Endothelial cell (in vitro differentiated cells): ENCODE measurements at regions not wholly inside any gene's neighbourhood (a gene's known extent, or its start where the extent isn't known, plus 50 kb on each side); places are given as distances from the start of the nearest gene placed in this dataset.

Experiments
- DNase-seq: peaks from one replicate; pipeline ENCODE4 v3.0.0; 2021; ENCODE audit warnings: low spot score
- H3K27ac Mint-ChIP-seq: one replicate; pipeline ENCODE4 v1.8.0; 2021; ENCODE audit warnings: mixed read lengths, inconsistent platforms; ENCODE audit not compliant: unreplicated experiment
- H3K27me3 Mint-ChIP-seq: one replicate; pipeline ENCODE4 v1.8.0; 2021; ENCODE audit warnings: mild to moderate bottlenecking, moderate library complexity, mixed read lengths, inconsistent platforms; ENCODE audit not compliant: unreplicated experiment
- H3K36me3 Mint-ChIP-seq: one replicate; pipeline ENCODE4 v1.8.0; 2021; ENCODE audit warnings: mild to moderate bottlenecking, low read depth, mixed read lengths, inconsistent platforms; ENCODE audit not compliant: unreplicated experiment
- H3K4me1 Mint-ChIP-seq: one replicate; pipeline ENCODE4 v1.8.0; 2021; ENCODE audit warnings: mild to moderate bottlenecking, mixed read lengths, inconsistent platforms; ENCODE audit not compliant: unreplicated experiment
- H3K4me3 Mint-ChIP-seq: one replicate; pipeline ENCODE4 v1.8.0; 2021; ENCODE audit warnings: mild to moderate bottlenecking, mixed read lengths, inconsistent platforms; ENCODE audit not compliant: unreplicated experiment
- H3K9me3 Mint-ChIP-seq: one replicate; pipeline ENCODE4 v1.8.0; 2021; ENCODE audit warnings: mixed read lengths, inconsistent platforms; ENCODE audit not compliant: unreplicated experiment
- TF ChIP-seq, protein P1 (sequence below): fragments of 200-600 bp; sonication (generic); IDR thresholded peaks from one replicate; pipeline ENCODE4 v1.5.0; 2021; ENCODE audit warnings: antibody characterized with exemption; ENCODE audit not compliant: unreplicated experiment

DNA sequence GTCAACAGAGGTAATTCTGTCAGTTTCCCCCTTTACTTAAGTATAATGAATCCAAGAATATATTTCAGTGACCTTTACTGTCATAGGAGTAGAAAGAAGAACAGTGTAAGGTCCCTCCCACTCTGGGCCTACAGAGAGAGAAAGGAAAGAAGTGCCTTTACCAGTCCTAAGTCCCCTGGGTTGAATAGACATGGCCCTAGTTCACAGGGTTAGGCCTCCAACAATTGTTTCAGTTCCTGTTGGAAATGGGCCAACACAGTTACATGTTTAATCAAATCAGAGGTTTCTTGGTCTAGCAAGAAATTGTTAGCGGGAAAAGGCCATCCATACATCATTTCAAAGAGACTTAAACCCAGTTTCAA is 605.6 kb downstream of the MTRR start:
- TF ChIP-seq, protein P1, sequence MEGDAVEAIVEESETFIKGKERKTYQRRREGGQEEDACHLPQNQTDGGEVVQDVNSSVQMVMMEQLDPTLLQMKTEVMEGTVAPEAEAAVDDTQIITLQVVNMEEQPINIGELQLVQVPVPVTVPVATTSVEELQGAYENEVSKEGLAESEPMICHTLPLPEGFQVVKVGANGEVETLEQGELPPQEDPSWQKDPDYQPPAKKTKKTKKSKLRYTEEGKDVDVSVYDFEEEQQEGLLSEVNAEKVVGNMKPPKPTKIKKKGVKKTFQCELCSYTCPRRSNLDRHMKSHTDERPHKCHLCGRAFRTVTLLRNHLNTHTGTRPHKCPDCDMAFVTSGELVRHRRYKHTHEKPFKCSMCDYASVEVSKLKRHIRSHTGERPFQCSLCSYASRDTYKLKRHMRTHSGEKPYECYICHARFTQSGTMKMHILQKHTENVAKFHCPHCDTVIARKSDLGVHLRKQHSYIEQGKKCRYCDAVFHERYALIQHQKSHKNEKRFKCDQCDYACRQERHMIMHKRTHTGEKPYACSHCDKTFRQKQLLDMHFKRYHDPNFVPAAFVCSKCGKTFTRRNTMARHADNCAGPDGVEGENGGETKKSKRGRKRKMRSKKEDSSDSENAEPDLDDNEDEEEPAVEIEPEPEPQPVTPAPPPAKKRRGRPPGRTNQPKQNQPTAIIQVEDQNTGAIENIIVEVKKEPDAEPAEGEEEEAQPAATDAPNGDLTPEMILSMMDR, result no peak
- H3K27ac Mint-ChIP-seq, result no peak overlapping the region
- H3K36me3 Mint-ChIP-seq, result peaks cover 5% of the 10 kb centered on the region
- H3K9me3 Mint-ChIP-seq, result peaks cover 21% of the 10 kb centered on the region
- no peak overlapping the region for H3K4me3 Mint-ChIP-seq
- H3K27me3 Mint-ChIP-seq, result peaks cover 1% of the 10 kb centered on the region
- no peaks in the 10 kb centered on the region for H3K4me1 Mint-ChIP-seq
- no peak for DNase-seq

DNA sequence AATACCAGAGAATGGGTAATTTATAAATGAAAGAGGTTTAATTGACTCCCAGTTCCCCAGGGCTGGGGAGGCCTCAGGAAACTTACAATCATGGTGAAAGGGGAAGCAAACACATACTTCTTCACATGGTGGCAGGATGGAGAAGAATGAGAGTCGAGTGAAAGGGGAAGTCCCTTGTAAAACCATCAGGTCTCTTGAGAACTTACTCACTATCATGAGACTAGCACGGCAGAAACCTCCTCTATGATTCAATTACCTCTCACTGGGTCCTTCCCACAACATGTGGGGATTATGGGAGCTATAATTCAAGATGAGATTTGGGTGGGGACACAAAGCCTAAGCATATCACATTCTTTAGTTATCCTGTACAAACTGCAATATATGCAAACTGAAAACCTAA is 609.4 kb downstream of the MTRR start:
- H3K4me1 Mint-ChIP-seq, result no peaks in the 10 kb centered on the region
- no peak overlapping the region for H3K27ac Mint-ChIP-seq
- TF ChIP-seq, protein P1, result no peak
- H3K36me3 Mint-ChIP-seq, result no peaks in the 10 kb centered on the region
- no peak for DNase-seq
- H3K4me3 Mint-ChIP-seq, result no peak overlapping the region
- no peaks in the 10 kb centered on the region for H3K27me3 Mint-ChIP-seq
- H3K9me3 Mint-ChIP-seq, result peaks cover 7% of the 10 kb centered on the region

DNA sequence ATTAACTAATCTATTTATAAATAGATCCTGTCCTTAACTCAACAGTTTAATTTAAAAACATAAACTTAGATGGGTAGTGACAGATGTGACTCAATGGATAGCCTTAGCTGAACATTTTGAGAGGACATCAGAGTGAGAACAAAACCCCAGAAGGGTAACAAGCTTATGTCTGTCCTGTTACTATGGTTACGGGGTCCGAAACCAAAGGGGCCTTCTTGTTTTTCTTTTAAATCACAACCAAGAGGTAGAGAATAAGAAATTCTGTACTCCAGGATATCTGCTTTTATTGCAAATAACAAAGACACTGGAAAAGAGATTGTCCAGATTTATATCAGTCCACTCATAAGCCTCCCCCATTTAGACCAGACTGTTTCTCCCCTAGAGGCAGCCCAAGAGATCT is 612.1 kb downstream of the MTRR start:
- H3K4me1 Mint-ChIP-seq, result no peaks in the 10 kb centered on the region
- no peaks in the 10 kb centered on the region for H3K36me3 Mint-ChIP-seq
- TF ChIP-seq, protein P1, result no peak
- H3K27ac Mint-ChIP-seq, result no peak overlapping the region
- H3K9me3 Mint-ChIP-seq, result no peaks in the 10 kb centered on the region
- no peaks in the 10 kb centered on the region for H3K27me3 Mint-ChIP-seq
- no peak for DNase-seq
- no peak overlapping the region for H3K4me3 Mint-ChIP-seq

DNA sequence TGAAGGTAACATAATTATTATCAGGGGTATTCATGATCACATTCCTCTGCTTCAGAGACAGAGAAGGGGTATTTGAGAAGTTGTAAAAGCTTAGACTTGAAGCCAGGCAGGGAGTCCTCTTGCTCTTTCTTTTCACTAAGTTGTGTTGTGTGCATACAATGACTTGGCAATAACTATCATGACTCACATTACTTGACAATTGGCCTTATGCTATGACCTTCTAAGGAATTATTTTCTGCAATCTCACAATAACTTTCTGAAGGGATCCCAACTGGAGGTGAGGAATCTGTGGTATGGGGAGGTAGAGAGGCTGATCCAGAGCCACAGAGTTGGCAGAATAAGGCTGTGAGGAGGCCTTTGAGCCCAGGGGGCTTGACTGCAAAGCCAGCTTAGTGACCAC is 622.3 kb downstream of the MTRR start:
- TF ChIP-seq, protein P1, result no peak
- Mint-ChIP-seq H3K4me3 (no peak overlapping the region), H3K9me3 (no peaks in the 10 kb centered on the region), H3K27ac (no peak overlapping the region), H3K4me1 (no peaks in the 10 kb centered on the region), H3K36me3 (peaks cover 1% of the 10 kb centered on the region), H3K27me3 (peaks cover 1% of the 10 kb centered on the region)
- DNase-seq, result no peak

DNA sequence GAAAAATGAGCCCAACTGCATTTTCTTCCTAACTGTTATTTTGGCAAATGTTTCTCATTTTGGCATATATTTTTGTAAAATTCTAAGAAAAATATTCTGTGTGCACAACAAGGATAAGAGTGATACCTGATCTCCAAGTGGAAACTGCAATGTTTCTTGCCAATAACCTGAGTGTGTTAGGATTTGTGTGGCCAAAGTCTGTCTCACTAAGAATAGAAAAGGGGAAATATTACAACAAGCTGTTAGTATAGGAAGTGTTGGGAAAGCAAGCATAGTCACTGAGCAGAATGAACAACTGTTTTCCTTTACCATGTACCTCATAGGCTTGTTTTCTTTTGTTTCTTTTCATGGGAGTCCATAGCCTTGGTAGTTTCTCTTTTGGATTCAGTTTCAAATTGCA is 624.2 kb downstream of the MTRR start:
- Mint-ChIP-seq H3K4me1 (no peaks in the 10 kb centered on the region), H3K36me3 (peaks cover 3% of the 10 kb centered on the region), H3K27ac (no peak overlapping the region), H3K4me3 (no peak overlapping the region), H3K27me3 (peaks cover 1% of the 10 kb centered on the region), H3K9me3 (peaks cover 9% of the 10 kb centered on the region)
- TF ChIP-seq, protein P1, result no peak
- no peak for DNase-seq
